ENCODE measurements at regions not wholly inside any gene's neighbourhood (a gene's known extent, or its start where the extent isn't known, plus 50 kb on each side); places are given as distances from the start of the nearest gene placed in this dataset.
"Not testable (repeated sequence)": the region's sequence is repeated elsewhere in the genome, so short reads cannot be mapped to it uniquely, and the experiment has no call there.

DNA sequence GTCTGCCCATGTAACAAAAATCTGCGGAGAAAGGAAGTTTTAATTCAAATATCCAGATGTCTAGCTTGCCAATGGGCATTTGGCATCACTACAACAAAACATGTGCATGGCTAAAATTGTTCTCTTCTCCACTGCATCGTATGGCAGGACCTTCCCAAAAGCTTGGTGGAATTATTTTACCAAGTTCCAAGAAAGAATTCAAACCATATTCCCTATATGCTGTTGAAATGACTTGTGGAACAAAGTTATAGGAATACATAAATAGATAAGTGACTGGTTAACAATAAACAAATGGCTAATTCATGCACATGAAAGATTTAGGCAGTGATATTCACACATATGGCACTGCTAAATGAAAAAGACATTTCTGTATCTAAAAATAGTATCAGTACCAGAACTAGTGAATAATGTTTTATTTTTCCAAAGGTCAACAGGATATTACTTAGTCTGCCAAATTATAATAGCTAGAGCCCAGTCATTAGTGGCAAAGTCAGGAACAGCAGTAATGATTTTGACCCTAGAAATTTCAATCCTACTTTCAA, 425.4 kb upstream of the VRK2 start:
- intact Hi-C loops (cut with DNase I) = no loop called here
- DNase-seq (ENCODE audit: missing footprints) (no peak), ATAC-seq (no peak)

DNA sequence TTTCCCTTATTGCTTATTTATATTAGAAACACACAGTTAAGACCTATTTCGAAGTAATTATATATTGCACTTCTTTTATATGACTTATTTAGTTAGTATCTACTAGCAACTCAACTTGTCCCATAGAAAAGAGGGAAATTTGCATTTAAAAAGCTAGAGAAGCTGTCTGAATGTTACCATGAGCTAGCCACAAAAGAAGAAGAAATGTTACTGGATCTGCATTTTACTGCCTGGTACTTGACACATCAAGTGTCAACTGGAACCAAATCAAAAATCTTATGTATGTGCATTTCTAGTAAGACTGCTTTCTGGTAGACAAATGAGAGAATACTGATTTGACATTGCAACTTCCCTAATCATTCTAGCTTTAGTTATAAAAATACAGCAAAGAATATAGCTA, 424.6 kb upstream of the VRK2 start:
- intact Hi-C loops (cut with DNase I) = no loop called here
- DNase-seq (ENCODE audit: missing footprints) (no peak), ATAC-seq (no peak)

DNA sequence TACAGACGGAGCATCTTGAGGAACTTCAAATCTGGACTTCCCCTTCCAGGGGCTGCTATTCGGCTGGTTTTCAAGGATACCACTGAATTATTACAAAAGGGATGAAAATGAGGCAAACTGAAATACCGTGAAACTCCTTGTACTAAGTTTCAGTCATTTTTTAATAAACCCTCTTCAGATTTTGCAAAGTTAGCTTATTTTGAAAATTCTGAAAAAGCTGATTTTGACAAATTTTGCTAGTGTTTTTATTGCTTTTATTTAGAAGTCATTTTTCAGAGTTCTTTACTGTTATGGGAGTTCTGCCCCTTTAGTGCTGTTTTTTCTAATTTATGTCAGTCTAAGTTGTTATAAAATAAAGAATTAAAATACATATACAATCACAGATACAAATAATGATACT, 390.4 kb upstream of the VRK2 start:
- no peak for DNase-seq (ENCODE audit: missing footprints)
- no peak for ATAC-seq
- intact Hi-C loops (cut with DNase I) = no loop called here

DNA sequence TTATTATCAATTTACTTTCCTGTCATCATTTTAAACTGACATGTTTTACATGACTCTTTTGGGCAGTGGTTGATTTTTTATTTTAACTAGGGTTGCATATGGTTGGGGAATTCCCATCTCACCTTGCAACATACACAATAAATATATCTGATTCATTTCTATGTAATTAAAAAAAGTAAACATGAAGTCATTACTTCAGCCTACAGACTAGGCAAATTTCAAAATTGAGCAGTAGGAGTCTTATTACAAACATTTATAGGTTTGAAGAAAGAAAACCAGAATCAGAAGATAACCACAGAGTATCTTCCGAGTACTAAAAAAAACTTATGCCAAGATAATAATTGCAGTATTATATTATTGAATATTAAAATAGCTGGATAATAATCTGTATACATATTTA, 377.0 kb upstream of the VRK2 start:
- intact Hi-C loops (cut with DNase I) = no loop called here
- DNase-seq (ENCODE audit: missing footprints) (no peak), ATAC-seq (no peak)

DNA sequence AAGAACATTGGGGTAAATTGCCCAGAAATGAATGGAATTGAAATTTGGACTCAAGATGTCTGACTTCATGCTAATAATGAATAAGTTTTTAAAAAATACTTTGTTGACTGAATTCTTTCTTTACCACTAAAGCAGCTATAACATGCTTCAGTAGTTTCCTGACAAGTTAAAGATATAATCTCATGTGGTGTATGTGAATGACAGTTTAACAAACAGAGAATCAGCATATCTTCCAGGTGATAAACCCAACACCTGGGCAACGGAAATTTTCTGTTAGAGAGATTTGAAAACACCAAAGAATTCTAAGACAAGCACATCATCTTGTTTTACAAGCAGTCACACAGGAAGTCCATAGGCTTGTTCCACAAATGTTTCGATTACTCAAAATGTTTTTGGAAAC, 372.6 kb upstream of the VRK2 start:
- intact Hi-C loops (cut with DNase I) = no loop called here
- ATAC-seq (no peak), DNase-seq (ENCODE audit: missing footprints) (no peak)

DNA sequence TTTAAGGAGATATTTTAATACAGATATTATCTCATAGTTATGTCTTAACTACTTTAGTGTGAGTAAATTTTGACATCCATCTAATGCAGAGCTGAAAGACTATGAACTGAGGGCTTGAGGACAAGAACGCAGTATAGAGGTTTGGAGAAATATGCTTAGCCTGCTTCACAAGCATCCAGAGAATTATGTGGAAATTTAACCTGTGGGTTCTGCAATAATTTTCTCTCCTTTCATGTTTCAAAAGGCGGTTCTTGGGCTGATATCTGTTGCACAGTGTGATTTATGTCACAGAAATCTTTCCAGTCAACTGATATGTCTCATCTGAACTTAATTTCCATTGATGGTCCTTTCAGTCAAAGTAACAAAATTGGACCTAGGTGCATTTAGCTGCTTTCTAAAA, 371.9 kb upstream of the VRK2 start:
- ATAC-seq = no peak
- no peak for DNase-seq (ENCODE audit: missing footprints)
- intact Hi-C loops (cut with DNase I) = no loop called here

DNA sequence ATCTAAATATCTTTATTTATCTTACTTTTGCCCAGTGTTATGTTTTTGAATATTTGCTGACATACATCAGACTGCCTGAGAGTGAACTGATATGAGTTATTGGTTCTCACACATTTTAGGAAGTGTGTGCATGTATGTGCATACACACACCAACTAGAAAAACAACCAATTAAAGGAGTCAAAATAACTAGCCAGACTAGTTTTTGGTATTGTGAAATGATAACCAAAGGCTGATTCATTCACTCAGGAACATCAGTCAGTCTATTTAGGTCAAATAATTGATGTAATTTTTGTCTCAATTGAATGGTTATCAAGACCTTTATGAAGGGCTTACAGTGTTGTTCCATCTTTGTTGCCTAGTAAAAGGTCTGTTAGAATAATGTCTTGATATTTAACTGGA, 369.3 kb upstream of the VRK2 start:
- DNase-seq (ENCODE audit: missing footprints) (no peak), ATAC-seq (no peak)
- intact Hi-C loops (cut with DNase I) = no loop called here

DNA sequence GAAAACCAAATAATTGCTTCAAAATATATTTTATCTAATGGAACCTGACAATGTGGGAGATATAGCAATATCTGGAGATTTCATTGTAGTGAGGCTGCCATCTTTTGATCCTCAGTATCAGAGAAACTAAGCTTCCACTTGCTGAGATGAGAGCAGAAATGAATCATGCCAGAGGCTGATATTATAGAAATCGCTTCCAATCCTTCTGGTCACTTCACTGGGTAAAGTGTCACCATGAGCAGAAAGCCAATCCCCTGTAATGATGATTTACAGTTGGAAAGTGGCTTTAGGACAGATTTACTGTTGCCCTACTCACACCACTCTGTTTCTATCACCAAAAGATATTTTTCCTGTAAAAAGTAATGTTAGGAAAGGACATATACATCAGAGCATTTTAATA, 365.0 kb upstream of the VRK2 start:
- DNase-seq (ENCODE audit: missing footprints) (no peak), ATAC-seq (no peak)
- intact Hi-C loops (cut with DNase I) = no loop called here

DNA sequence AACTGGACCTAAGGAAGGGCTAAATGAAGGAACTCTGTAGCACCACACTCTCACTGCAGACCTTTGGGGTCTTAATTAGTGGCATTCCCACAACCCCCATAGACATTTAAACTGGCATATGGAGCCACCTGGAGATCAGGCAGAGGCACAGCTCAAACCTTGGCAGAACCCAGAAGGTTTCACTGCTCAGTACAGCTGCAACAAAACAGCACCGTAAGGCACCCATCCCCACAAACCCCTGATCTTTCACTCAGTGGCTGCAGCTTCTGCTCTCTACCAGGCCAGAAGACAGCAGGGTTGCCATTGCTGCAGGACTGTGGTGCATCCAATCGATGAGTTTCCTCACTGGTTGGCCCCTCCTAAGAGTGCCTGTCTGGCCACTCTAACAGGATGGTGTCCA, 361.6 kb upstream of the VRK2 start:
- intact Hi-C loops (cut with DNase I) = no loop called here
- no peak for DNase-seq (ENCODE audit: missing footprints)
- ATAC-seq = no peak

DNA sequence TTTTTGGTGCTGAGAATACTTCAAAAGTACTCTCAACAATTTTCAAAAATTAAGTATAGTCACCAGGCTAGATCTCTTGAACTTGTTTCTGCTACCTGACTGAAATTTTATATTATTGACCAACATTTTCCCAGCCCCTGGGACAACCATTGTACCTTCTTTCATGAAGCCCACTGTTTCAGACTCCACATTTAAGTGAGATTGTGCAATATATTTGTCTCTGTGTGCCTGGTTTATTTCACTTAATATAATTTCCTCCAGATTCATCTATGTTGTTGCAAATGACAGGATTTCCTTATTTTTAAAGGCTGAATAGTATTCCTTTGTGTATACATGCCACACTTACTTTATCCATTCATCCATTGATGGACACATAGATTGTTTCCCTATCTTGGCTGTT, 354.2 kb upstream of the VRK2 start:
- ATAC-seq = no peak
- intact Hi-C loops (cut with DNase I) = no loop called here

DNA sequence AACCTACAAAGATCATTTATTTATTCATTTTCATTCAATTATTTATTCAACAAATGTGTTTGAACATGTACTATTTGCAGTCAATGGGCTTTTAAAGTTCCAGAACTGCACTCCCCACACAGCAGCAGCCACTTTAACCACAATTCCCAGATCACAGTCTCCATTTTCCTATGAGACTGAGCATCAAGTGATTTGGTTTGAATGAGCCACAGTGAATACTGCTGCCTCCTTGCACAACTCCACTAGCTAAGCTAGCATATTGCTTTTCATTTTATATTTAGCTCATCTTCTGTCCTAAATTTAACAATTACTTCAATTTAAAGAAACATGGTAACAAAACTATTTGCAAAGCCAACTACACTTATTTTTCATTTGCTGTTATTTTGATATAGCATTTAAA, 353.4 kb upstream of the VRK2 start:
- intact Hi-C loops (cut with DNase I) = no loop called here
- ATAC-seq (no peak), DNase-seq (ENCODE audit: missing footprints) (no peak)

More for the DNA sequence above, 354.2 kb upstream of the VRK2 start:
- no peak for DNase-seq (ENCODE audit: missing footprints)

DNA sequence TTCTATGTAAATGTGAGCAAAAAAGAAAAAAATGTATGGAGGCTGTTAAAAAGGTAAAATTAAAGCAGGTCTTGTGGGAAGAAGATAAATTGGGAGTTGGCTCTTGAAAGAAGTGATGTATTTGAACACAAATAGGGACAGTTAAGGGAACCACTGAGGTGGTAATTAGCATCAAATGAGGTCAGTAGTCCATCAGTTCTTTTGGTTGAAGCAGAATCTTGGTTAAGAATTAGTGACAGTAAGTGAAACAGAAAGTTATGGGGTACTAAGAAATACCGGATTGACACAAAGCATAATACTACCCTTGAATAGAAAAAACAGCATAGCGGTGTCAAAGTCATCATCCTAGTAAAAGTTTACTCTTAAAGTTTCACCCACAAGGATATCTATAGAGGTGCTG, 352.6 kb upstream of the VRK2 start:
- DNase-seq (ENCODE audit: missing footprints) = no peak
- no peak for ATAC-seq
- intact Hi-C loops (cut with DNase I) = no loop called here

DNA sequence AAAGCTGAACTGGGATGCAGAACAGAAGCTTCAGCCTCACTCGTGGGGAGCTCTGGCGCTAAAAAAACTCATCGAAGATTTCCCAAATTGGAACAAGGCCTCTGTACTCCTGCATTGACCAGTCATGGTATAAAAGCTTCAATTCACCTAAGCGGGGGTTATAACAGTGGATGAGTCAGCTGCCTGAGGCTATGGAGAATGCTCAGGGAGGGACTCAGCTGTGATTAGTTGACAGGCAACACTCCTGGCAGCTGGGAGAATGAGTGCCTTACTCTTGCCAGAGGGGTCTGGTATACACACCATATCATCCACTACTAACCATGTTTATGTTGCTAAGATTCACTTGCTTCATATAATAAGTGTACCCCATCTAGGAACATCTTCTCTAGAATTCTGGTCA, 350.6 kb upstream of the VRK2 start:
- ATAC-seq (no peak), DNase-seq (ENCODE audit: missing footprints) (no peak)
- intact Hi-C loops (cut with DNase I) = no loop called here

DNA sequence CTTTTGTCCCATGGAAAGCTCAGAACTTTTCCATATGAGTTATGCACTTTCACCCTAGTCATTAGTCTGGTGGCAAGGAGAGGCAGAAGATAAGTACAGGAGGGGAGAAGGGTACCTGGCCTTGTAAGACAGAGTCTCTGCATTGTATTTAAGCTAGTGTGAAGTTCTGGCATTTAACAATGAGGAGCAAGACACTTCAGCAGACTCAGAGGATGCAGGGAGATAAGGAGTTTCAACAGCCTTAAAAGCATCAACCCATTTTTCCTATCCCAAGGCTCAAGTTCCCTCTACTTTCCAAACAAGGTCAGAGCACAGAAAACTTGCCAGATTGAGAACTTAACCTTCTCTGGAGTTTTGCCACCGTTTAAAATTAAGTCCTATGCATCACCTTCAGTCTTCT, 348.2 kb upstream of the VRK2 start:
- DNase-seq (ENCODE audit: missing footprints) (no peak), ATAC-seq (no peak)
- intact Hi-C loops (cut with DNase I) = no loop called here

DNA sequence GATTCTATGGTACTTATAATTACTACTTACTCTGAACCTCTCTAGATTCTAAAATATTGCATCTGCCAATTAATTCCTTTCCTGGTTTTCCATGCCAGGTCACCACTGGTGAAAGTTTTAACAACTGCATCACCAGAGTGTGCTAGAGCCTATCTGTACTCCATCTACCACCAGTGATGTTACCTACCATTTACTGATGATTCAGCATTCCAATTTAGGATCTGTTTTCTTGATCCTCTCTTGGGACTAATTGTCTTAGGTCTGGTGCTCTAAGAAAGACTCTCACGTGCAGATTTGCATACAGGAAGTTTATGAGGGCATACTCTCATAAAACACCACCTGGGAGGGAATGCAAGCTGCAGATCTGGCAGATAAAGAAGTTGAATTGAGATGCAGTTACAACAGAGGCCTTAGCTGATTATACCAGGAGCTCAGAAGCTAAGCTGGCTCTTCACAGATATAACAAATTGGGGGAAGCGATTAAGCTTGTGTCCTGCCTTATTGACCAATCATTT, 347.6 kb upstream of the VRK2 start:
- intact Hi-C loops (cut with DNase I) = no loop called here
- no peak for ATAC-seq
- DNase-seq (ENCODE audit: missing footprints) = no peak

DNA sequence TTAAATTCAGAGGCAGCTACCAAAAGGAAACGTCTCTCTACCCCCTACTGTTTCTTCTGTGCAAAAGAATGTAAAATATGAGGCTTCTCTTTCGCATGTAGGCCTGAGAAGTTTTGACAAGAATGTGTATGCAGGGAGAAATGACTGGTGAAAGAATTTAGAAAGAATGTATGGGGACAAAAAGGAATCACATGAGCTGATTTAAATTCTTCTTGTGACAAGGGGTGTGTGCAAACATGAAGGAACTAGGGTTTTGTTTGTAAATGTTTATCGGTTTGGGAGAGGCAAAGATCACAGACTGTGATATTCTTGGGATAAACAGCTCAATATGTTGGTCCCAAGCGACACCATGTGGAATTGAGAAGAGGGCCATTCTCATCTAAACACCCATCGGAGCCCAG, 345.2 kb upstream of the VRK2 start:
- intact Hi-C loops (cut with DNase I) = no loop called here
- no peak for DNase-seq (ENCODE audit: missing footprints)
- no peak for ATAC-seq

DNA sequence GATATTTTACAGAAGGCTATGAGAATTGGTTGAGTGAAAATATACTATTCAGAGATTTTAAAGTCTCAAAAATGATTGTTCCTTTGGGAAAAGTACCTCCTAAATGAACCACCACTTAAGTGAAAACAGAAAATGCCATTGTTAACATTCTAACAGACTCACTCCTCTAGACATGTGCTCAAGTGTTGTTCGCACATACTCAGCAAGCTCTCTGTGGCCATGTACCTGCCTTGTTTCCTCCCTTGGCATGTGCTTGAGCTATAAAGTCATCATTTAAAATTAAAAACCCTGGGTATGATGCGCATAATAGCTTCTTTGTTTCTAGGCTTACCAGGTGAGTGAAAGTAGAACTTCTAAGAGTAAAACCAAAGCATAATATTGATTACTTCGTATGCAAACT, 343.2 kb upstream of the VRK2 start:
- intact Hi-C loops (cut with DNase I) = no loop called here
- ATAC-seq (no peak), DNase-seq (ENCODE audit: missing footprints) (no peak)

DNA sequence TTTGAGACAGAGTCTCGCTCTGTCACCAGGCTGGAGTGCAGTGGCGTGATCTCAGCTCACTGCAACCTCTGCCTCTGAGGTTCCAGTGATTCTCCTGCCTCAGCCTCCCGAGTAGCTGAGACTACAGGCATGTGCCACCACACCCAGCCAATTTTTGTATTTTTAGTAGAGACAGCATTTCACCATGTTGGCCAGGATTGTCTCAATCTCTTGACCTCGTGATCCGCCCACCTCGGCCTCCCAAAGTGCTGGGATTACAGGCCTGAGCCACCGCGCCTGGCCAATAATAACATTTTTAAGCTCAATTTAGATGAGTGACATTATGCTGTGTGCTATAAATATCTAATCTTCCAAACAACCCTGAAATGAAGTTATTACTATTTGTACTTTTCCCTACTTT, 338.8 kb upstream of the VRK2 start:
- DNase-seq (ENCODE audit: missing footprints); intact Hi-C loops (cut with DNase I); ATAC-seq: not testable (repeated sequence)

DNA sequence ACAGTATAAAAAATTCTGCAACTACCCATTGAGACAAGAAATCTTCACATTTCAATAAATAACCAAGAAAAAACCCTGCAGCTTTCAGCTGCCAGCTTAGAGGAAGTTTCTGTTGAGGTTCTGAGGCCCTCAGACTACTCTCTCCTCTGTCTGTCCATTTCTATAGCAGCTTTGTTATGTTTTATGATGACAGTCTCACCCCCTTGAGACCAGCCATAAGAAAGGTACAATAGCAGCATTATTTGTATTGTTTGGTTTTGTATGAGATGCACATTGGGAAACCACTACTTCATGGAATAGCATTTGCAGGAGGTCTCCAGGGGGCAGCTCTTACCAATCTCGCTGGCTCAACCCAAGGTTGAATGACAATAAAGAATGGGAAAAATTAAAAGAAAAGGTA, 334.6 kb upstream of the VRK2 start:
- intact Hi-C loops (cut with DNase I) = no loop called here
- DNase-seq (ENCODE audit: missing footprints) (no peak), ATAC-seq (no peak)

DNA sequence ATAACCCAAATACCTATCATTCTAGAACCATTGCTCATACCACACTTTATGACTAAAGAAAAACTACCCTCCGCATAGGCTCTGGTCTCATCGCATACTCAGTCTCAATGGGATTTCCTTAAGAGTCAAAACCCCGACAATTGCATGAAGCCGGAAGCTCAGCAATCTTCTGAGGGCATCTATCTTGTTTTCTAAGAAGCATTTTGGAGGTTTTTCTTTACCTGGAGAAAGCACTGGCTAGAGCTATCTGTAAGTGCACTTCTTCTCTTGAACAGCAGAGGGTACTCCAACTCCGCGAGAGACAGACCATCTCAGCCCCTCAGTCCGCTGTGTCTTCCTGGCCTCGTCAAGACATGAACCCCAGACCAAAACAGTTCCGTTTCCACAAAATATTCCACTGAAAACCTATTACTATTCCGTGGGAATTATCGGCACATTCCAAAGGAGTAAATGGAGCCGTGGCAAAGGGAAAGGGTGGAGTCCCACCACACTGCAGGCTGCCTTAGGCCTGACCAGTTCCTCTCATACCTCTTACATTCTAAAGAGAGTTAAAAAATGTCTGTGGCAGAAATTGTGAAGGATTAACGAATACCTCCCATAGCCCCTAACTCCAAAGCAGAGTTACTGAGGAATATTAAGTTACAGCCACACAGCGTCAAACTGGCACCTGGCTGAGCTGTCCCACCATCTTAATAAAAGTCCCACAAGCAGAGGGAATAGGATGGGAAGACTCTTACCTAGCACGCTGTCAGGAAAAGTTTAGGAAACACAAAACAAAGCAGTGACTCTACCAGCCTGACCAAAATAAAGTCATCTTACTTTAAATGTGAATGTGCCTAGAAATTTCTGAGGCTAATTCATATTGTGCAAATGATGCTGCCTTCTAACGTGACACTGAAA, 325.6 kb upstream of the VRK2 start:
- DNase-seq (ENCODE audit: missing footprints) (no peak), ATAC-seq (peak; percentile 76)
- intact Hi-C loops (cut with DNase I) = no loop called here
